SU-DHL-6 (cell line): ENCODE measurements at regions not wholly inside any gene's neighbourhood (a gene's known extent, or its start where the extent isn't known, plus 50 kb on each side); places are given as distances from the start of the nearest gene placed in this dataset.

Experiments
- H2AFZ ChIP-seq: fragments of 200-600 bp; sonication (generic); 2 replicates; pipeline ENCODE4 v1.6.1; 2014; ENCODE audit warnings: low read depth, mild to moderate bottlenecking, moderate library complexity, mixed read lengths, antibody characterized with exemption, low read length; ENCODE audit not compliant: severe bottlenecking
- H3F3A ChIP-seq: fragments of 200-600 bp; shearing (Covaris generic); 2 replicates; pipeline ENCODE4 v1.6.0; 2016; ENCODE audit warnings: antibody characterized with exemption, mild to moderate bottlenecking; ENCODE audit not compliant: insufficient read depth
- H3K27ac ChIP-seq: fragments of 200-600 bp; sonication (generic); 2 replicates; pipeline ENCODE4 v1.5.1; 2016; ENCODE audit warnings: low read depth, mild to moderate bottlenecking, low read length, moderate library complexity, mixed read lengths
- H3K27me3 ChIP-seq: fragments of 200-600 bp; sonication (generic), shearing (Covaris generic); 2 replicates; pipeline ENCODE4 v1.6.0; 2014; ENCODE audit warnings: mild to moderate bottlenecking, low read length
- H3K36me3 ChIP-seq: fragments of 200-600 bp; sonication (generic); 2 replicates; pipeline ENCODE4 v1.6.1; 2014; ENCODE audit warnings: mild to moderate bottlenecking, low read length, mixed read lengths
- H3K4me2 ChIP-seq: fragments of 300-600, 200-600 bp; shearing (Covaris generic), sonication (generic); 2 replicates; pipeline ENCODE4 v1.6.0; 2014; ENCODE audit warnings: low read length, low read depth, mild to moderate bottlenecking; ENCODE audit not compliant: poor library complexity, severe bottlenecking
- H3K4me3 ChIP-seq: fragments of 200-600 bp; sonication (generic); 2 replicates; pipeline ENCODE4 v1.5.1; 2014; ENCODE audit warnings: antibody characterized with exemption, low read length, mild to moderate bottlenecking, mixed read lengths; ENCODE audit not compliant: insufficient read depth, poor library complexity, severe bottlenecking
- H3K79me2 ChIP-seq: fragments of 200-600 bp; sonication (generic); 2 replicates; pipeline ENCODE4 v1.6.1; 2014; ENCODE audit warnings: mild to moderate bottlenecking, low read length, moderate library complexity; ENCODE audit not compliant: insufficient read depth
- H3K9ac ChIP-seq: fragments of 200-600 bp; sonication (generic); 2 replicates; pipeline ENCODE4 v1.7.0; 2014; ENCODE audit warnings: mild to moderate bottlenecking, low read length
- H3K9me2 ChIP-seq: fragments of 200-600 bp; sonication (generic); replicated peaks from 2 replicates; pipeline ENCODE4 v1.6.1; 2014; ENCODE audit warnings: low read length; ENCODE audit not compliant: insufficient read depth
- H3K9me3 ChIP-seq: fragments of 200-600 bp; sonication (generic); 2 replicates; pipeline ENCODE4 v1.6.1; 2014; ENCODE audit warnings: low read length, mixed read lengths; ENCODE audit not compliant: insufficient read depth
- H4K20me1 ChIP-seq: fragments of 200-600 bp; sonication (generic); 2 replicates; pipeline ENCODE4 v1.6.1; 2014; ENCODE audit warnings: low read depth, mild to moderate bottlenecking, antibody characterized with exemption, low read length, moderate library complexity, mixed read lengths
- EZH2phosphoT487 ChIP-seq: fragments of 200-600 bp; sonication (generic), shearing (Covaris generic); conservative IDR thresholded peaks from 2 replicates; pipeline ENCODE4 v1.6.1; 2018; ENCODE audit warnings: mild to moderate bottlenecking, antibody characterized with exemption, low read length, moderate library complexity, mixed read lengths
- TF ChIP-seq, protein P1 (sequence below): fragments of 200-600 bp; sonication (generic); IDR thresholded peaks from one replicate; pipeline ENCODE4 v1.5.1; 2017; ENCODE audit warnings: antibody characterized with exemption, mild to moderate bottlenecking, low read length, moderate library complexity; ENCODE audit not compliant: insufficient read depth, poor library complexity, severe bottlenecking

DNA sequence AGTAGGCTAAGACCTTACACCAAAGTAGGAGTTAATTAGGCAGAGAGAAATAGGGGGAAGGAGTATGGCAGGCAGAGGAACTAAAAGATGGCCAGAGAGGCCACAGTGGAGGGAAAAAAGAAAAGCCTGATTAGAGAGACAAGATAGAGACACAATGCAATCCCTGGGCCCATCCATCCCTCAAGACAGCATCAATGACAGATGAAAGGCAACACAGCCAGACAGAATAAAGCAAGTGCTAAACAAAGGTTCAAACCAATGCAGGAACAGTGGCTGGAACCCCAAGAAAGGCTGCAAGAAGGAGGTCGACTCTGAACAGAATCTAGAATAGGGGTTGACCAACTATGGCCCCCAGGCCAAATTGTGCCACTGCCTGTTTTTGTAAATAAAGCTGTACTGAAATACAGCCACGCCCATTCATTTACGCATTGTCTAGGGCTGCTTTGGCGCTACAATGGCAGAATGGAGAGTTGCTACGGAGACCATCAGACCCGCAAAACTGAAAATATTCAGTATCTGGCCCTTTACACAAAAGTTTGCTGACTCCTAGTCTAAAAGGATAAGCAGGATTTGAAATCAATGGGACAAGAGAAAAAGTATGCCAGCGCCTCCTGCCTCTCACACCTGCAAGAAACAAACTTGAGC is 473.3 kb upstream of the PSMD7 start:
- TF ChIP-seq, protein P1, sequence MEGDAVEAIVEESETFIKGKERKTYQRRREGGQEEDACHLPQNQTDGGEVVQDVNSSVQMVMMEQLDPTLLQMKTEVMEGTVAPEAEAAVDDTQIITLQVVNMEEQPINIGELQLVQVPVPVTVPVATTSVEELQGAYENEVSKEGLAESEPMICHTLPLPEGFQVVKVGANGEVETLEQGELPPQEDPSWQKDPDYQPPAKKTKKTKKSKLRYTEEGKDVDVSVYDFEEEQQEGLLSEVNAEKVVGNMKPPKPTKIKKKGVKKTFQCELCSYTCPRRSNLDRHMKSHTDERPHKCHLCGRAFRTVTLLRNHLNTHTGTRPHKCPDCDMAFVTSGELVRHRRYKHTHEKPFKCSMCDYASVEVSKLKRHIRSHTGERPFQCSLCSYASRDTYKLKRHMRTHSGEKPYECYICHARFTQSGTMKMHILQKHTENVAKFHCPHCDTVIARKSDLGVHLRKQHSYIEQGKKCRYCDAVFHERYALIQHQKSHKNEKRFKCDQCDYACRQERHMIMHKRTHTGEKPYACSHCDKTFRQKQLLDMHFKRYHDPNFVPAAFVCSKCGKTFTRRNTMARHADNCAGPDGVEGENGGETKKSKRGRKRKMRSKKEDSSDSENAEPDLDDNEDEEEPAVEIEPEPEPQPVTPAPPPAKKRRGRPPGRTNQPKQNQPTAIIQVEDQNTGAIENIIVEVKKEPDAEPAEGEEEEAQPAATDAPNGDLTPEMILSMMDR, result no peak
- no peak for TF ChIP-seq EZH2phosphoT487
- Histone ChIP-seq H3K36me3 (no peaks in the 10 kb centered on the region), H3K9me3 (no peaks in the 10 kb centered on the region), H3F3A (no peaks in the 10 kb centered on the region), H3K4me3 (no peak overlapping the region), H3K27me3 (no peaks in the 10 kb centered on the region), H3K9ac (no peak overlapping the region), H3K4me2 (no peak overlapping the region), H2AFZ (no peak overlapping the region), H3K27ac (no peak overlapping the region), H3K9me2 (no peaks in the 10 kb centered on the region), H4K20me1 (no peaks in the 10 kb centered on the region), H3K79me2 (no peaks in the 10 kb centered on the region)

DNA sequence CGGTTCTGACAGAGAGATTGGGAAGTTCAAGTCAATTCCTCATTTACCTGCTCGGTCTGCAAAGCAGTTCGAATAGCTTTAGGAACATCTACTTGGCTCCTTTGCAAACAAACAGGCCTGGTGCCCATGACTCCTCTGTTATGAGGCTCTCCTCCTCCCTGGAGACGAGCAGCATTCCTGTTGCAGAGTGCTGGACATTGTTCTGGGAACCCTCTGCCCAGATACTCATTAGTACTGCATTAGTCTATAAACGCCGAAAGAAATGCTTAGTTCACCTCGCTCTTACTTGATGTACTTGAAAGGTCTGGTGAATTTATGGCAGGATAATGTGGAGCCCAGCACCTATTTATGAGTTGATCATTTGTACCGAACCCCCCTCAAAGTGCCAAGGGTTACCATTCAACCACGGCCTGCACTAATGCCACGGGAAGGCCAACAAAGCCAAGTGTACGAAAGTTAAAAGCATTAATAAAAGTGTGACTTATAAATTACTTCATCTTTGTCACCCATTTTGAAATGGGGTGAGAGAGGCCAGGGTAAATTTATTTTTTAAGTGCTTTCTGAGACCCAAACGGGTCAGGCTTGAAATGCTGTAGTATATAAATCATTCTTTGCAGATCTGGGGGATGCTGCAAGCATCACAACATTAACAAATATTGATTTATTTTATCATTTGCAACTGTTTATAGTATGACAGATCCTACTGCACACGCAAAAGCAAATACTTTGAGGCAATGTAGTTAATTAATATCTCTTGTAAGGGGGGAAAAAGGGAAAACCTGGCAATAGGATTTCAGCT is 478.9 kb upstream of the PSMD7 start:
- Histone ChIP-seq H3K27ac (no peak overlapping the region), H2AFZ (no peak overlapping the region), H3F3A (no peaks in the 10 kb centered on the region), H3K79me2 (no peaks in the 10 kb centered on the region), H3K9ac (no peak overlapping the region), H3K36me3 (no peaks in the 10 kb centered on the region), H3K4me2 (no peak overlapping the region), H3K9me2 (no peaks in the 10 kb centered on the region), H3K4me3 (no peak overlapping the region), H4K20me1 (no peaks in the 10 kb centered on the region), H3K27me3 (no peaks in the 10 kb centered on the region), H3K9me3 (no peaks in the 10 kb centered on the region)
- no peak for TF ChIP-seq EZH2phosphoT487
- TF ChIP-seq, protein P1, result no peak

DNA sequence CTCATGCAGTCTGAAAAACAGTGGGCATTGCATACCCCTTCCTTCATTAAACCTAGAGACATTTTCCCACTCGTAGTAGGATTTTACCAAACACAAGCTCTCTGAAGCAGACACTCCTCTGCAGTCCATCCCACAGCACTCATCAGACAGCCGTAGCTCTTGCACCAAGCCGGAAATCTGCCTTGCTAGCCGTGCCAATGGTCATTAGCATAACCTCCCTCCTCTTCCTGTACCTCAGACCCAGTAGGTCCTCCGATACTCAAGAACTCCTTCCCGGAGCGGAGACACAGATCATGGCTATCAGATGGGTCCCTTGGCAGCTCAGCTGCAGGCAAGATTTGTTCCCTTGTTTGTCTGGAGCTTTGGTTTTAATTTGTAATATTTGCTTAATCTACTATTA is 483.1 kb upstream of the PSMD7 start:
- Histone ChIP-seq H3F3A (no peaks in the 10 kb centered on the region), H3K9me2 (no peaks in the 10 kb centered on the region), H3K4me2 (no peak overlapping the region), H3K27me3 (no peaks in the 10 kb centered on the region), H3K9me3 (no peaks in the 10 kb centered on the region), H3K4me3 (no peak overlapping the region), H3K36me3 (no peaks in the 10 kb centered on the region), H3K79me2 (no peaks in the 10 kb centered on the region), H4K20me1 (no peaks in the 10 kb centered on the region), H3K9ac (no peak overlapping the region), H3K27ac (no peak overlapping the region), H2AFZ (no peak overlapping the region)
- TF ChIP-seq, protein P1, result no peak
- no peak for TF ChIP-seq EZH2phosphoT487
